IPS-20b (cell line): ENCODE measurements at regions not wholly inside any gene's neighbourhood (a gene's known extent, or its start where the extent isn't known, plus 50 kb on each side); places are given as distances from the start of the nearest gene placed in this dataset.

Source experiments
- H3K27ac ChIP-seq: one replicate; pipeline ENCODE4 v1.5.1; 2013; ENCODE audit warnings: low read length
- H3K27me3 ChIP-seq: 2 replicates; pipeline ENCODE4 v1.6.1; 2013; ENCODE audit warnings: mild to moderate bottlenecking, low read length, inconsistent platforms; ENCODE audit not compliant: insufficient read depth
- H3K36me3 ChIP-seq: 2 replicates; pipeline ENCODE4 v1.6.1; 2013; ENCODE audit warnings: low read depth, mild to moderate bottlenecking, inconsistent platforms, low read length, moderate library complexity; ENCODE audit not compliant: insufficient read depth
- H3K4me1 ChIP-seq: 2 replicates; pipeline ENCODE4 v1.6.1; 2013; ENCODE audit warnings: mild to moderate bottlenecking, control low read depth, inconsistent platforms, low read length, moderate library complexity; ENCODE audit not compliant: insufficient read depth
- H3K4me3 ChIP-seq: 2 replicates; pipeline ENCODE4 v1.5.1; 2013; ENCODE audit warnings: mild to moderate bottlenecking, low read length, inconsistent platforms
- H3K9ac ChIP-seq: 2 replicates; pipeline ENCODE4 v1.6.1; 2013; ENCODE audit warnings: low read depth, mild to moderate bottlenecking, inconsistent platforms, low read length, moderate library complexity
- H3K9me3 ChIP-seq: 2 replicates; pipeline ENCODE4 v1.6.1; 2013; ENCODE audit warnings: mild to moderate bottlenecking, low read depth, low read length, inconsistent platforms; ENCODE audit not compliant: insufficient read depth

DNA sequence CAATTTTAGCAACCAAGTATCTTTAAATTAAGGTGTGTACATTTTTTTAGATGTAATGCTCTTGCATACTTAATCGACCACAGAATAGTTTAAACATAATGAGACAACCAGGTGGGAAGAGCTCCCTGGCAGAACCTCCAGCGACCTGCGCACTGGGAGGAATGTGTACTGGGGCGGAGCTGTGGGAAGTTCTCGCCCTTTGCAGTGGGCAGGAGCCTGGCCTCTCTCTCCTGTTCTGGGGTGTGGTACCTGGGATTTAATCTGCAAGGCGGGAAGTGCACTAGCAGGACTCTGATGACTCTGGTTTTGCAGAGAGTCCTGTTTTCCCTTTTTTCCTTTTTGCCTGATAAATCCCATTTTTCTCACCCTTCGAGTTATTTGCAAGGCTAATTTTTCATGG lies 150.7 kb downstream of the SLC28A3 start:
- Histone ChIP-seq H3K27me3 (no peaks in the 10 kb centered on the region), H3K4me1 (no peaks in the 10 kb centered on the region), H3K9ac (no peak overlapping the region), H3K36me3 (no peaks in the 10 kb centered on the region), H3K9me3 (no peaks in the 10 kb centered on the region), H3K4me3 (no peak overlapping the region), H3K27ac (no peak overlapping the region)

DNA sequence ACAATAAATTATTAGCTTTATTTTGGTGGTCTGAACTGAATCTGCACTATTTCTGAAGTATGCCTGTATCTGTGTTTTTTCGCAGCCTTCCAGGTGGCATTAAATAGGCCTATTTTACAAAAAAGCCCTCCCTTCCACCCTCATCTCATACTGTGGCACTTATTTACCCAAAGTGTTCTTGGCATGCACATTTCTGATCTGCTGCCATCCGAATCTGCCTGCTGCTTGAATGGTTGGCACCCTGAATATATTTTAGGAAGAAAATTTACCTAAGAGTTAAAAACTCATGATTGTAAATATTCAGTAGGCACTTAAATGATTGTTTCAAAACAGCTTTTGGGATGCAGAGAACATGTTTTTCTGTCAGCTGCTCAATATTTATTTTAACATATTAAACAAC lies 150.1 kb downstream of the SLC28A3 start:
- Histone ChIP-seq H3K27ac (no peak overlapping the region), H3K27me3 (no peaks in the 10 kb centered on the region), H3K36me3 (no peaks in the 10 kb centered on the region), H3K9me3 (no peaks in the 10 kb centered on the region), H3K9ac (no peak overlapping the region), H3K4me3 (no peak overlapping the region), H3K4me1 (no peaks in the 10 kb centered on the region)

GRCh38 chr9:84206801-84207370 lies 133.7 kb downstream of the SLC28A3 start:
- H3K4me1 ChIP-seq, result no peaks in the 10 kb centered on the region
- H3K4me3 ChIP-seq, result no peak overlapping the region
- no peak overlapping the region for H3K9ac ChIP-seq
- H3K36me3 ChIP-seq, result no peaks in the 10 kb centered on the region
- H3K27me3 ChIP-seq, result no peaks in the 10 kb centered on the region; the same call in 1 of the 2 replicates
- H3K27ac ChIP-seq, result no peak overlapping the region
- H3K9me3 ChIP-seq, result no peaks in the 10 kb centered on the region

DNA sequence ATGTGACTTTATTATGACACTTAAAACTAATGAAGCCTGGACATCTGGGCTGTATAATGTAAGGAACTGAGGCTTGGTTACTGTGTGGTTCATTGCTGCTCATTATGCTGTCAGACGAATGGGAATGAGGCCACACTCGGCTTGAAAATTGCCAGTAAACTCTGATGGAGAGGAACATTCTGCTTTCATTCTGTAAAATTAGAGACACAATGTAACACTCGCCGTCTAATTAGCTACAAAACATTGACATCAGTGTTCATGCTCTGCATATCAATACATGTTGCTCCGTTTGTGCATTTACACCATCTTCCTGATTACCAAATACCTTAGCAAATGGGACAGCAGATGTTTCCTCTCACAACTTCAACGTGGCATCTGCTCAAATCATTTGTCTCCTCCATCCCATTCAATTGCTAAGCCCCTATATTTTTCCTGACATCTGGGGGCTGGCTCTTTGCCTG lies 133.0 kb downstream of the SLC28A3 start:
- no peaks in the 10 kb centered on the region for H3K36me3 ChIP-seq
- no peaks in the 10 kb centered on the region for H3K4me1 ChIP-seq
- no peak overlapping the region for H3K4me3 ChIP-seq
- no peaks in the 10 kb centered on the region for H3K9me3 ChIP-seq
- H3K9ac ChIP-seq, result no peak overlapping the region
- no peak overlapping the region for H3K27ac ChIP-seq
- no peaks in the 10 kb centered on the region; the same call in 1 of the 2 replicates for H3K27me3 ChIP-seq

GRCh38 chr9:84212246-84212645 lies 128.3 kb downstream of the SLC28A3 start:
- Histone ChIP-seq H3K27ac (no peak overlapping the region), H3K9me3 (no peaks in the 10 kb centered on the region), H3K9ac (no peak overlapping the region), H3K27me3 (no peaks in the 10 kb centered on the region), H3K36me3 (no peaks in the 10 kb centered on the region), H3K4me3 (no peak overlapping the region), H3K4me1 (no peaks in the 10 kb centered on the region)

GRCh38 chr9:84212982-84213381 lies 127.6 kb downstream of the SLC28A3 start:
- Histone ChIP-seq H3K27ac (no peak overlapping the region), H3K9ac (no peak overlapping the region), H3K36me3 (no peaks in the 10 kb centered on the region), H3K27me3 (no peaks in the 10 kb centered on the region), H3K4me3 (no peak overlapping the region), H3K4me1 (no peaks in the 10 kb centered on the region), H3K9me3 (no peaks in the 10 kb centered on the region)

- Histone ChIP-seq H3K27ac (no peak overlapping the region), H3K9me3 (no peaks in the 10 kb centered on the region), H3K4me3 (no peak overlapping the region), H3K9ac (no peak overlapping the region), H3K4me1 (no peaks in the 10 kb centered on the region), H3K27me3 (no peaks in the 10 kb centered on the region), H3K36me3 (no peaks in the 10 kb centered on the region)
Observed at GRCh38 chr9:84216151-84216550, 124.4 kb downstream of the SLC28A3 start.

- no peaks in the 10 kb centered on the region for H3K4me1 ChIP-seq
Observed at GRCh38 chr9:84218322-84218721, 122.2 kb downstream of the SLC28A3 start.

DNA sequence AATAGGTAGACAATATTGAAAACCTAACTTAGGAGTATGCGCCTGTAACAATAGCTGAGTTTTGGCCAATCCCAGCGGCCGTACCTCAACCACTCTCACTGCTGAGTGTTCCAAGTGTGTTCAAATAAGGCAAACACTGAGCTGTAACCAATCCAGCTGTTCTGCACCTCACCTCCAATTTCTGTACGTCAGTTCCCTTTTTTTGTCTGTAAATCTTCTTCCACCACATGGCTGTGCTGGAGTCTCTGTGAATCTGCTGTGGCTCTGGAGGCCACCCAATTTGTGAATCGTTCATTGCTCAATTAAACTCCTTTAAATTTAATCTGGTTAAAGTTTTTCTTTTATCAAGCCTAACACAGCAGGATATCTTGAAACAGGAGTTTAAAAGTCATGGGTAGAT lies 116.3 kb downstream of the SLC28A3 start:
- no peak overlapping the region for H3K9ac ChIP-seq
- no peak overlapping the region for H3K4me3 ChIP-seq
- H3K9me3 ChIP-seq, result no peaks in the 10 kb centered on the region; the same call in 1 of the 2 replicates
- H3K4me1 ChIP-seq, result peaks cover 5% of the 10 kb centered on the region; the same call in 1 of the 2 replicates
- H3K27me3 ChIP-seq, result no peaks in the 10 kb centered on the region
- no peak overlapping the region for H3K27ac ChIP-seq
- H3K36me3 ChIP-seq, result no peaks in the 10 kb centered on the region

More at GRCh38 chr9:84218322-84218721, 122.2 kb downstream of the SLC28A3 start:
- no peak overlapping the region for H3K27ac ChIP-seq
- no peaks in the 10 kb centered on the region for H3K27me3 ChIP-seq
- no peaks in the 10 kb centered on the region for H3K36me3 ChIP-seq
- H3K9ac ChIP-seq, result no peak overlapping the region
- H3K4me3 ChIP-seq, result no peak overlapping the region
- H3K9me3 ChIP-seq, result no peaks in the 10 kb centered on the region; the same call in 1 of the 2 replicates
